Karpas-422 (cell line): ENCODE measurements at regions not wholly inside any gene's neighbourhood (a gene's known extent, or its start where the extent isn't known, plus 50 kb on each side); places are given as distances from the start of the nearest gene placed in this dataset.
A peak's percentile ranks its signal among the peaks of the same experiment; 100 is the strongest.

Experiments used
- DNase-seq: peaks from one replicate; pipeline ENCODE4 v3.0.0-alpha.2; 2015
- H2AFZ ChIP-seq: fragments of 200-600 bp; sonication (generic); 2 replicates; pipeline ENCODE4 v1.6.1; 2014; ENCODE audit warnings: antibody characterized with exemption, low read length, mixed read lengths
- H3K27ac ChIP-seq: fragments of 200-600 bp; sonication (generic); 2 replicates; pipeline ENCODE4 v1.5.1; 2014; ENCODE audit warnings: mild to moderate bottlenecking, low read length, moderate library complexity
- H3K27me3 ChIP-seq: fragments of 200-600 bp; sonication (generic); 2 replicates; pipeline ENCODE4 v1.6.1; 2014; ENCODE audit warnings: low read length, mixed read lengths
- H3K36me3 ChIP-seq: fragments of 200-600 bp; sonication (generic); 2 replicates; pipeline ENCODE4 v1.6.1; 2014; ENCODE audit warnings: low read length, mixed read lengths; ENCODE audit not compliant: insufficient read depth
- H3K4me1 ChIP-seq: fragments of 200-600 bp; sonication (generic); 2 replicates; pipeline ENCODE4 v1.6.1; 2014; ENCODE audit warnings: mild to moderate bottlenecking, low read length, mixed read lengths
- H3K4me2 ChIP-seq: fragments of 200-600 bp; sonication (generic); 2 replicates; pipeline ENCODE4 v1.6.1; 2014; ENCODE audit warnings: low read length, low read depth, mild to moderate bottlenecking; ENCODE audit not compliant: poor library complexity, severe bottlenecking
- H3K4me3 ChIP-seq: fragments of 200-600 bp; sonication (generic); 2 replicates; pipeline ENCODE4 v1.5.1; 2014; ENCODE audit warnings: mild to moderate bottlenecking, antibody characterized with exemption, low read length, mixed read lengths
- H3K79me2 ChIP-seq: fragments of 200-600 bp; sonication (generic); 2 replicates; pipeline ENCODE4 v1.6.1; 2014; ENCODE audit warnings: mild to moderate bottlenecking, low read length, mixed read lengths
- H3K9ac ChIP-seq: fragments of 200-600 bp; sonication (generic); 2 replicates; pipeline ENCODE4 v1.6.0; 2014; ENCODE audit warnings: low read length
- H3K9me2 ChIP-seq: fragments of 200-600 bp; sonication (generic), shearing (Covaris generic); replicated peaks from 2 replicates; pipeline ENCODE4 v1.6.0; 2014; ENCODE audit warnings: mild to moderate bottlenecking, low read length, moderate library complexity; ENCODE audit not compliant: insufficient read depth
- H3K9me3 ChIP-seq: fragments of 300-700, 200-600 bp; sonication (generic); 2 replicates; pipeline ENCODE4 v1.6.1; 2014; ENCODE audit warnings: low read length, mixed read lengths
- H4K20me1 ChIP-seq: fragments of 200-600 bp; sonication (generic); 2 replicates; pipeline ENCODE4 v1.6.1; 2014; ENCODE audit warnings: mild to moderate bottlenecking, antibody characterized with exemption, low read length, low read depth; ENCODE audit not compliant: insufficient read depth

DNA sequence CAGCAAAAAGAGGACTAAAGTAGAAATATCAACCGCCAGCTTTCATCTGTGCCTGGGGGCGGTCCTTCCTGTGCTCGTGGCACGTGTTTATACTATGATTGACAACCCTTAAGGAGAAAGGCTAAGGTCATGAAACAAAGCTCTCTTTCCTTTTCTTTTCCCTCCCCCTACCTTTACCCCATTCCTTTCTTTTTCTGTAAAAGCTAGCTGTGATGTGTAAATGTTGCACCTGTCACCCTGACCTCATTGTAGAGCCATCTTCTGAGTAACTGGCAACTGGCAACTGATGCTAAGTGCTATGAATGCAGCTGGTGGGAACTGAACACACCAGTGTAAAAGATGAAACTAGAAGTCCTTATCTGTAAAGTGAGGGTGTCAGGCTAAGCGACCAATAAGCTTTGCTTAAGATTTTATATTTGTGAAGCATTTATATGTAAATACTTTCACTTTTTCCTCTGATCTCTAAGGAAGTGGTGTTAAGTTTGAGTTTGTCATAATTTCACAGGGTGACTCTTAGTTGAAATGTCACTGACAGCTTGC is 102.8 kb upstream of the BCAT1 start:
- H3K36me3 ChIP-seq = peaks cover 12% of the 10 kb centered on the region; the same call in 1 of the 2 replicates
- 0 out of 2 replicates have a peak, but pooled peaks cover 4% of the 10 kb centered on the region for H4K20me1 ChIP-seq
- peak overlapping the region; percentile 95 for H3K4me3 ChIP-seq
- peak overlapping the region; percentile 94 for H3K9ac ChIP-seq
- H3K4me2 ChIP-seq = peak overlapping the region; percentile 95
- peak overlapping the region; percentile 52; the same call in 1 of the 2 replicates for H2AFZ ChIP-seq
- peaks cover 32% of the 10 kb centered on the region for H3K4me1 ChIP-seq
- H3K9me3 ChIP-seq = peaks cover 4% of the 10 kb centered on the region
- H3K27me3 ChIP-seq = no peaks in the 10 kb centered on the region
- peaks cover 42% of the 10 kb centered on the region for H3K79me2 ChIP-seq
- H3K9me2 ChIP-seq = no peaks in the 10 kb centered on the region
- peak; percentile 92 for DNase-seq
- peak overlapping the region; percentile 100 for H3K27ac ChIP-seq

DNA sequence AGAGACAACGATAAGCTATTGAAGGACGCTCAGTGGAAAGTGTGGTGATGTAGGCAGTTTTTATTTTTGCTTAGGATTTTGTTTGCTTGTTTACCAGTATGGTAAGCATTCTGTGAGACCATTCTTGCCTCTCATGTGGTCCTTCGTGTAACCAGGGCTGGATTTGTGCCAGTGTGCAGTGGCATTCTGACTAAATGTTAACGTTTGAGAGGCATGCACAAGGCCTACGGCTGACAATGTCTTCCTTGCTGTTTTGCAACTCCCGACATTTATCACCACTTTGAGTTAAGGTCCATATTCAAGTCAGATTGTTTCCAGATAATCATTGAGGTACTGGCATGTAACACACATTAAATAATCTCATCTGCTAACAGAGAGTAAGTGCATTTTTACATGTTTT is 102.3 kb upstream of the BCAT1 start:
- Histone ChIP-seq H3K4me1 (peaks cover 26% of the 10 kb centered on the region), H3K9ac (peak overlapping the region; percentile 94), H3K9me2 (no peaks in the 10 kb centered on the region), H2AFZ (peak overlapping the region; percentile 52), H4K20me1 (0 out of 2 replicates have a peak, but pooled peaks cover 4% of the 10 kb centered on the region), H3K27me3 (no peaks in the 10 kb centered on the region), H3K4me3 (peak overlapping the region; percentile 95), H3K36me3 (peaks cover 12% of the 10 kb centered on the region; the same call in 1 of the 2 replicates), H3K9me3 (peaks cover 7% of the 10 kb centered on the region), H3K79me2 (peaks cover 36% of the 10 kb centered on the region), H3K27ac (peak overlapping the region; percentile 100), H3K4me2 (peak overlapping the region; percentile 95)
- peak; percentile 63 for DNase-seq

- Histone ChIP-seq H4K20me1 (no peaks in the 10 kb centered on the region), H3K9ac (no peak overlapping the region), H3K27me3 (no peaks in the 10 kb centered on the region), H3K4me1 (peaks cover 5% of the 10 kb centered on the region), H3K4me3 (no peak overlapping the region), H3K9me3 (peaks cover 9% of the 10 kb centered on the region), H3K27ac (no peak overlapping the region), H3K79me2 (no peaks in the 10 kb centered on the region), H2AFZ (no peak overlapping the region), H3K4me2 (no peak overlapping the region), H3K36me3 (no peaks in the 10 kb centered on the region), H3K9me2 (no peaks in the 10 kb centered on the region)
- no peak for DNase-seq
These were observed 97.0 kb upstream of the BCAT1 start for GRCh38 chr12:25045869-25046268.

GRCh38 chr12:25041006-25041741 is 92.3 kb upstream of the BCAT1 start:
- no peaks in the 10 kb centered on the region for H3K4me1 ChIP-seq
- H3K9me3 ChIP-seq = peaks cover 2% of the 10 kb centered on the region; the same call in 1 of the 2 replicates
- H4K20me1 ChIP-seq = no peaks in the 10 kb centered on the region
- H3K4me2 ChIP-seq = no peak overlapping the region
- no peak overlapping the region for H3K27ac ChIP-seq
- no peaks in the 10 kb centered on the region for H3K36me3 ChIP-seq
- H3K9me2 ChIP-seq = no peaks in the 10 kb centered on the region
- H2AFZ ChIP-seq = no peak overlapping the region
- no peaks in the 10 kb centered on the region for H3K79me2 ChIP-seq
- DNase-seq = no peak
- H3K27me3 ChIP-seq = no peaks in the 10 kb centered on the region
- H3K9ac ChIP-seq = no peak overlapping the region
- H3K4me3 ChIP-seq = no peak overlapping the region

GRCh38 chr12:25040593-25040992 is 91.7 kb upstream of the BCAT1 start:
- Histone ChIP-seq H2AFZ (no peak overlapping the region), H3K4me3 (no peak overlapping the region), H3K9ac (no peak overlapping the region), H3K4me2 (no peak overlapping the region), H3K27me3 (no peaks in the 10 kb centered on the region), H3K27ac (no peak overlapping the region), H3K79me2 (no peaks in the 10 kb centered on the region), H3K36me3 (no peaks in the 10 kb centered on the region), H4K20me1 (no peaks in the 10 kb centered on the region), H3K9me3 (no peaks in the 10 kb centered on the region; the same call in 1 of the 2 replicates), H3K9me2 (no peaks in the 10 kb centered on the region), H3K4me1 (no peaks in the 10 kb centered on the region)
- DNase-seq = no peak

DNA sequence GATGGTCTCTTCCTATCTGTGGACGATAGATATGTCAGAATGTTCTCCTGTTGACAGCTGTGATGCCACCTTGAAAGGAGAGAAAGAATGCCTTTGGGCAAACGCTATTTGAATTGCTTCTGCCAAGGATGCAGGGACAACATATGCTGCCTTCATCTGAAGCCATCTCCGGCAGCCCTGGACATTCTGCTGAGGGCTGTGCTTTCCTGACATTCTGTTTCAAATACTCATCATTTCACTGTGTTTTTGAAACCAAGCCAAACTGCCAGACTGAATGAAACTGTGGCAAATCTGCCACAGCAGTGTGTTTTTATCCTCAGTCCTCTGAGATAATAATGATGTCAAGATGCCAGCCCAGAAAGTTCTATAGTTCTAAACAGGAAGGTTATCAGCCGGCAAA is 85.8 kb upstream of the BCAT1 start:
- Histone ChIP-seq H4K20me1 (no peaks in the 10 kb centered on the region), H3K4me3 (no peak overlapping the region), H3K4me1 (no peaks in the 10 kb centered on the region), H3K4me2 (no peak overlapping the region), H3K9me2 (no peaks in the 10 kb centered on the region), H3K27me3 (no peaks in the 10 kb centered on the region), H3K36me3 (no peaks in the 10 kb centered on the region), H3K9ac (no peak overlapping the region), H3K9me3 (no peaks in the 10 kb centered on the region), H3K27ac (no peak overlapping the region), H3K79me2 (no peaks in the 10 kb centered on the region), H2AFZ (no peak overlapping the region)
- DNase-seq = no peak

GRCh38 chr12:25025951-25026490 is 77.1 kb upstream of the BCAT1 start:
- Histone ChIP-seq H3K36me3 (no peaks in the 10 kb centered on the region), H4K20me1 (no peaks in the 10 kb centered on the region), H3K79me2 (no peaks in the 10 kb centered on the region), H3K4me2 (peak overlapping the region; percentile 66), H3K27me3 (no peaks in the 10 kb centered on the region), H3K4me1 (peaks cover 56% of the 10 kb centered on the region), H2AFZ (peak overlapping the region; percentile 25; the same call in 1 of the 2 replicates), H3K9me2 (no peaks in the 10 kb centered on the region), H3K4me3 (peak overlapping the region; percentile 38; the same call in 1 of the 2 replicates), H3K9me3 (no peaks in the 10 kb centered on the region), H3K9ac (peak overlapping the region; percentile 60), H3K27ac (peak overlapping the region; percentile 94)
- DNase-seq = no peak

DNA sequence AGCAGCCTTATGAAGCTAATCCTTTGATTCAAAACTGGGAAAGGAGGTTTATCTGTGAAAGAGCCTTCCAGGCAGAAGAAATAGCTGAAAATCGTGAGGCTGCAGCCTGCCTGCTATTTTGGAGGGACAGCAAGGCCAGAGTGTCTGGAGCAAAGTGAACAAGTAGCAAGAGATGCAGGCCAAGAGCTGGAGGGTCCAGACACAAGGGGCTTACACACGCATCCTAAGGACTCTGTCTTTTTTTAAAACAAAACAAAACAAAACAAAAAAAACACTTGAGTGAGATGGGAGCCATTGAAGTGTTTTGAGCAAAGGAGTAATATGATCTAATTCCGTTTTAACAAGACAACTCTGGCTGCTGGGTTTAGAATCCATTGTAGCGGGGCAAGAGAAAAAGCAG is 76.4 kb upstream of the BCAT1 start:
- no peaks in the 10 kb centered on the region for H3K9me3 ChIP-seq
- peak; percentile 69 for DNase-seq
- peaks cover 64% of the 10 kb centered on the region for H3K4me1 ChIP-seq
- H3K36me3 ChIP-seq = no peaks in the 10 kb centered on the region
- no peaks in the 10 kb centered on the region for H3K79me2 ChIP-seq
- H3K9me2 ChIP-seq = no peaks in the 10 kb centered on the region
- peak overlapping the region; percentile 25; the same call in 1 of the 2 replicates for H2AFZ ChIP-seq
- peak overlapping the region; percentile 94 for H3K27ac ChIP-seq
- H3K4me3 ChIP-seq = peak overlapping the region; percentile 38
- H3K4me2 ChIP-seq = peak overlapping the region; percentile 66
- no peaks in the 10 kb centered on the region for H3K27me3 ChIP-seq
- H3K9ac ChIP-seq = peak overlapping the region; percentile 60
- H4K20me1 ChIP-seq = no peaks in the 10 kb centered on the region
